GM19025 (cell line): ENCODE measurements at regions not wholly inside any gene's neighbourhood (a gene's known extent, or its start where the extent isn't known, plus 50 kb on each side); places are given as distances from the start of the nearest gene placed in this dataset.

Experiments used
- ATAC-seq: cut with Tn5 transposase; IDR thresholded peaks from one replicate; pipeline ENCODE4 v1.9.1; 2021; ENCODE audit warnings: mild to moderate bottlenecking, low read depth, moderate library complexity; ENCODE audit not compliant: unreplicated experiment

DNA sequence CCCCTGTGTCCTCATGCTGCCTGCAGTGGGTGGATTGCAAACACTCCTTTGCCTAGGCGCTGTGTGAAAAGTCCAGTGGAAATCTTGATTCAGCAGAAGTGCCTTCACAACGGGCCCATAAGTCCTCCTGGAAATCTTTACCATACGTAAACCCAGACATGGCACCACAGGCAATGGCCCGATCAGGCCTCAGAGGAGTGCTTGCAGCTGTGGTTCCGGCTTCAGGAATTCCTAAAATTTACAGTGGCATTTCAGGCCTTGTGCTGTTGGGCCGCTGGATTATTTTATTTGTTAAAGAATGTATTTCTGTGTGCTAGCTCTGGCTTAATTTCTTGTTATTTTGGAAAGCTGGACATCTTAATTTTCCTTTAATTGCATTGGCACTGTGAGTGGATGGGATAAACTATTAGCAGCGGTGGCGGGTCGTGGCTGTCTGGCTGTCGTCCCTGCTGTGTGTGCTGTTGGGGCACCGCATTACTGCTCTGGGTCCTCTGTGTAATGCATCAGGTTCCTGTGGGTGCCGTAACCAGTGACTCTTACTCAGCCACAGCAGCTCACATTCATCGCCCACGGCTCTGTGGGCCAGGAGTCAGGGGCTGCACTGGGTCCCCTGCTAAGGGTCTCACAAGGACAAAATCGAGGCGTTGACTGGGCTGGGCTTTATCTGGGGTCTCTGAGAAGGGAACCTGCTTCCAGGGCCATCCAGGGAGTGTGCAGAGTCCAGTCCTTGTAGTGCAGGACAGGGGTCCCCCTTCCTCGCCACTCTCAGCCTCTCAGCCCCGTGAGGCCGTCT lies 73.1 kb downstream of the RTP5 start:
- no peak for ATAC-seq

DNA sequence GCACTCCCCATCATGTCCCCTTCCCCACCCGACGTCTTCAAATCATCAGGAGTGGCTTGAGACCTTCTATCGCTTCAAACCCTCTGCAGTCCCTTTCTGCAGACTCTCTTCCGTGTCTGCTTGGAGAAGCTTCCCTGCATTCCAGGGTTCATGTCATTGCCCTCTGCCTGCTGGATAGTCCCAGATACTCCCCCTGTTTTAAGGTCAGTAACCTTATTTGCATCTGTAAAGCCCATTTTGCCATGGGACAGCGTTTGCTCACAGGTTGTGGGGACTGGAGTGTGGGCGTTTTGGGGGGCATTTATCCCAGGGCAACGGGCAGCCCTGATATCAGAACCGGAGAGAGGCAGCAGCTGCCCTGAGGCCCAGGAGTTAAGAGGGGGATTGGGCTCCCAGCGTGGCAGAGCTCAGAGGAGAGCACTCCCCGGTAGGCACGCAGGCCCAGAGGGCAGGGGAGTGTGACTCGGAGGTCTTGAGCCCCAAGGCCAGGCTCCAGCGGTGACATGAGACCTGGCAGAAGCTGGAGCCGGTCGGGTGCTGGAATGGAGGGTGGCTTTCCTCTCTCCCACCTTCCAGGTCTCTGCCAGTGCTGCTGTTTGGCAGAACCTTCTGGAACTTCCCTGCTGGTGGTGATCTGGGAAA lies 73.8 kb downstream of the RTP5 start:
- ATAC-seq = no peak

DNA sequence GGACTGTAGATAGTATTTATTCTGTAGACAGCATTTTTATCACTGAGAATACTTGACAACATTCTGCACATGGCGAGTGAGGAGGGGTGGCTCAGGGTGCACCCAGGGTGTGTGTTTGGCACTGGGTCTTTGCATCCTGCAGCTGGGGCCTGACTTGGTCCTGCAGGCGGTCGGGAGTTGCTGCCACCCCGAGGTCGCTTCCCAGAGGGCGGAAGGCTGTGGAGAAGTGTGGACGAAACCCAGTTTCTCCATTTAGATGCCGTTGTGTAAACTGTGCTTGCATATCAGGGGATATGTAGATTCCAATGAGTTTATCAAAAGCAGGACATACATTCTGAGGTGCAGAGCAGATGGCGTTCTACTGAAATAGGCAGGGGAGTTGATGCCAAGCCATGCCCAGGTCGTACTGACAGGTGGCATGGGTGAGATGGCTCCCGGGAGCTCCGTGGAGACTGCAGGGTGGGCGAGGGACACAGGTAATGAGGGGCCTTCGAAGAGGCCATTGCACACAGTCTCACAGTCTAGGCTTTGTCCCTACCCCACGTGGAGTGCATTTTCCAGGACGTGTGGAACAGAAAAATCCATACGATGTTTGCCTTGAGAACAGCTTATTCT lies 74.5 kb downstream of the RTP5 start:
- no peak for ATAC-seq

DNA sequence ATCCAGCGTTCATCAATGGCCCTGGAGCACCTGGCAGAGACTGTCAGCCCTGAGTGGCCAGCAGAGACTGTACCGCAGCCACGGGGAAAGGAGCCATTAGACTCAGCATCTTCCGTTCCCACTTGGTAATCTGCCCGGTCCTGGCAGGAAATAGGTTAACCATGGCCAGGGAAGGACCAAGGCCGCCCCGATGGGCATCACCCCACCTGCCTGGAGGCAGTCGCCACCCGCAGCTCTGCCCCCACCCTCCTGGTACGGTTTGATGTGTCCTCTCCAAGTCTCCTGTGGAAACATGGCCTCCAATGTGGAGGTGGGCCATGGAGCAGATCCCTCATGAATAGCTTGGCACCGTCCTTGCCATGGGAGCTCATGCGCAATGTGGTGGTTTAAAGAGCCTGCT lies 75.3 kb downstream of the RTP5 start:
- ATAC-seq = no peak

DNA sequence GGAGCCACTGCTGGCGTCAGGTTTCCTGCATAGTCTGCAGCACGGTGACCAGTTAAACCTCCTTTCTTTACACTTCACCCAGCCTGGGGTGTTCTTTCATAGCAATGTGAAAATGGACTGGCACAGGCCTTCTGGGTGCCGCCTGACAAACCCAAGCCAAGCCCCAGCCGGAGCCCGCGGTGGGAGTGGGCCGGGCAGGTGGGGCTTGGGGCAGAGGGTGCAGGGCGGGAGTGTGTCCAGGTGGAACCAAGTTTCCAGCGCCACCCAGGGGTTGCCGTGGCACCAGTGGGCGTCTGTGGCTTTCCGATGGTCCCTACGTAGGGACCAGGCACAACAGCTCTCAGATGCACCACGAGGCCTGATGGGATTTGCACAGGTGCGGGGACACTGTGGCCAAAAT lies 75.8 kb downstream of the RTP5 start:
- ATAC-seq = no peak

GRCh38 chr2:241945803-241946202 lies 76.3 kb downstream of the RTP5 start:
- no peak for ATAC-seq

- ATAC-seq = no peak
These were observed 76.9 kb downstream of the RTP5 start for GRCh38 chr2:241946306-241947003.

DNA sequence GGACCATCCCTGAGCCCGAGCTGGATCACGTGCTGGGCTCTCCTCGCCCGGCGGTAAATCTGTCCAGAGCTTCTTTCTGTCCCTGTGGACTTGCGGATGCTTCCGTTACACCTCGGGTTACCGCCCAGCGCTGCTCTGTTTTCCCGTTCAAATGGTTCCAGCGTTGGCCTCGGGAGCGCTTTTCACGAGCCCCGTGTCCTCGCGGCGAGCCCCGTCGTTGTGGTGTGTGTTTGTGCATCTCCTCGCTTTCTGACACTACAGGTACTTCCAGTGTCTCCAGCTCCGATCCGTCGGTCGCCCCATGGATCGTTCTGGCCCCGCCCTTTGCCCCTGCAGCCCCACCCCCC lies 77.4 kb downstream of the RTP5 start:
- no peak for ATAC-seq

GRCh38 chr2:241947401-241947800 lies 77.9 kb downstream of the RTP5 start:
- ATAC-seq = no peak

DNA sequence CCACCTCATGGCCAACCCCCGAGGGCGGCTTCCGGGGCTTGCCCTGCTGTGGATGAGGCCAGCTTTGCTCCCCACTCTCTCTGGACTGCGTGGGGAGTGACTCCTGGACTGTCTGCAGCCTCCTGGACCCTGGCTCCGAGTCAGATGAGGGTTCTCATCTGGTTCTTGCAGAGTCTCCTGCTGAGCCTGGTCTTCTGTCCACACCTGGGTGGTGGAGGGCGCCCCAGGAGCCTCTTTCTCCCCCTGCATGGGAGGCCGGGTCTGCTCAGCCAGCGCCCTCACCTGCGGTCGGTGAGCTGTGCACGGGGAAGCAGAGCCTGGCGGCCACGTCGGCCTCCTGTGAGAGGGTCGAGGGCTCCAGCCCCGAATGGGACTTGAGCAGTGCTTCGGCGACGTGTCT lies 78.3 kb downstream of the RTP5 start:
- ATAC-seq = no peak

DNA sequence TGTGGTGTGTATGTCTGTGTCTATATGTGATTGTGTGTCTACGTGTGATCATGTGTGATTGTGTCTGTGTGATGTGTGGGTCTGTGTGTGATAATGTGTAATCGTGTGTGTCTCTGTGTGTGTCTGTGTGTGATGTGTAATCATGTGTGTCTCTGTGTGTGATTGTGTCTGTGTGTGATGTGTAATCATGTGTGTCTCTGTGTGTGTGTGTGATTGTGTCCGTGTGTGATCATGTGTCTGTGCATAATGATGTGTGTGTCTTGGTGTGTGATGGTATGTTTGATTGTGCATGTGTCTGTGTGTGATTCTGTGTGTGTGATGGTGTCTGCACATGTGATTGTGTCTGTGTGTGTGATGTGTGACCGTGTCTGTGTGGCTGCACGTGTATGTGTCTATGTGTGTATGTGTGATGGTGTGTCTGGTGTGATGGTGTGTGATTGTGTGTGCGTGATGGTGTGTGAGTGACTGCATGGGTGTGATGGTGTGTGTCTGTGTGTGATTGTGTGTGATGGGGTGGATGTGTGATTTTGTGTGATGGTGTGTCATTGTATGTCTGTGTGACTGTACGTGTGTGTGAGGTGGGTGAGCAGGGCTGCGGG lies 78.9 kb downstream of the RTP5 start:
- no peak for ATAC-seq

GRCh38 chr2:241948901-241949735 lies 79.6 kb downstream of the RTP5 start:
- no peak for ATAC-seq

GRCh38 chr2:241949736-241950412 lies 80.3 kb downstream of the RTP5 start:
- ATAC-seq = no peak

DNA sequence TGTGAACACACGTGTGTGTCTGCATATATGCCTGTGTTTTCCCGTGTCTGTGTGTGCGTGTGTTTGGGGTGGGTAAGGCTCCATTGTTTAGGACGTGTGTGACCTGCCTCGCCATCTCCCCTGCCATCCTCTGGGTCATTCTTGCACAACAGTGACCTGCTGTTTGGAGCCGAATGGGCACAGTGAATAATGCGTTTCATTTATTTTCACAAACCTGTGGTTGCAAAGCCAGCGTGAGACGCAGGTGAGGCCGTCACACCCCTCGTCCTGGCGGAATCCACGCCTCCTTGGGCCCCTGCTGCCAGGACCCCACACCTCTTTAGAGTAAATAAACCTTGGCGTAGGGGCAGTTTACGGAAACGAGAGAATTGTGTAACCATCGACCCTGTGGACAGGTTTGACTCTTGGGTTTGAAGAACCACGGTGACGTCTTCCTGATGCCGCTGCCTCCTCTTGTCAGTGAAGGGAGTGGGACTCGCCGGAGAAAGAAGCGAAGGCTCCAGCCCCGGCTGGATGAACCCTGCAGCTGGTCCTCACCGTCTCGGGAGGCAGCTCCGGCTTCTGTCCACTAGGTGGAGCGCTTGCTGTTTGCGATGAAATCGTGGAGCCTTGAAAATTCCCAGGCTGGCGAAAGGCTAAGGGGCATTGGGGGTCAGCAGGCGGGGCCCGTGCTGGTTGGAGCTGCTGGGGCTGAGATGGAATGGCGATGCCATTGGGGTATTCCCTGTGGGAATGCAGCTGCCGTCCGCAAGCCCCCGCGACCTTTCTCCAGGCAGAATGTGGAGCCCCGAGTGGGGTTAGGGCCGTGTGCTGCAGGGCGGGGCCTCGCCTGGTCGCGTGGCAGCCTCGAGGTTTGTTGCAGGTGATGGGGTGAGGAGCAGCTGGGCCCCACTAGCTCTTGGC lies 81.1 kb downstream of the RTP5 start:
- no peak for ATAC-seq

GRCh38 chr2:241951316-241951700 lies 81.8 kb downstream of the RTP5 start:
- ATAC-seq = no peak

DNA sequence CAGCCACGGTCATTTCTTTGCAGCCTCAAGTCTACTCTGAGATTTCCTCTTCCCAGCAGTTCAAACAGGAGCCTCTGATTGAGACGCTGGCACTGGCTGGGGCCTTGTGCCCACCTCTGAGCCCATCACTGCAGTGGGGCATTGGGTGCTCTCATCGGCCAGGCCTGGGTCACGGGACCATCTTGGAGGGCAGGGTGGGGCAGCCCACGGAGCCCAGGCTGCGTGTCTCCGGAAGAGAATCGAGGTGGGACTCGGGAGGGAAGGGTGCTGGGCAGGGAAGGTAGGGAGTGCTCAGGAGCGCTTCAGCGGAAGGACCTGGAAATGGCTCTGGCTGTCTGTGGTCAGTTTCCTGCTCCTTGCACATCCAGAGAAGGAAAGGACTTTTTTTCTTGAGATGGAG lies 82.4 kb downstream of the RTP5 start:
- ATAC-seq = no peak

DNA sequence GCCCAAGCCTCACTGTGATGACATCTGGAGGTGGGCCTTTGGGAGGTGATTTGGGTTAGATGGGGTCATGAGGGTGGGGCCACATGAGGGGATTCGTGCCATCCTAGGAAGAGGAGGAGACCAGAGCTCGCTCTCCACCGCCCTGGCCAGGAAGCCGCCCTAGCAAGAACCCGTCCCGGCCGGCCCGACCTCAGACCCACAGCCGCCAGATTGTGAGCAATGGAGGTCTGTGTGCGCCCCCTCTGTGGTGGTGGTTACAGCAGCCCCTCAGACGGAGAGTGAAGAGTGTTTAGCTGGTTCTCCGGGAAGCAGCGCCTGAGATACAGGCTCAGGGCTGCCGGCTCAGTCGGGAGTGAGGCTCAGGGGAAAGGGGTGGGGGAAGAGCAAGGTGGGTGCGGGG lies 83.3 kb downstream of the RTP5 start:
- no peak for ATAC-seq

- no peak for ATAC-seq
These were observed 83.9 kb downstream of the RTP5 start for GRCh38 chr2:241953324-241953928.
